ENCODE measurements at regions not wholly inside any gene's neighbourhood (a gene's known extent, or its start where the extent isn't known, plus 50 kb on each side); places are given as distances from the start of the nearest gene placed in this dataset.

- DNase-seq (ENCODE audit: insufficient read length, low spot score) (no peak), FAIRE-seq (no peak)
- no peak for TF ChIP-seq TAF1 (IDR thresholded peaks at IDR 0.05; ENCODE audit: low read depth, low read length)
- no peak for TF ChIP-seq POLR2AphosphoS5 (IDR thresholded peaks at IDR 0.05; ENCODE audit: low read depth, low read length)
- TF ChIP-seq PAX5 (IDR thresholded peaks at IDR 0.05; ENCODE audit: insufficient read depth, low read length, severe bottlenecking), result no peak
- TF ChIP-seq POLR2A (IDR thresholded peaks at IDR 0.05; ENCODE audit: low read depth, low read length), result no peak
- no peak for TF ChIP-seq SPI1 (IDR thresholded peaks at IDR 0.05; ENCODE audit: low read depth, low read length)
- TF ChIP-seq POU2F2 (IDR thresholded peaks at IDR 0.05; ENCODE audit: low read depth, low read length), result no peak
Observed at GRCh38 chr9:38149647-38150046, 80.6 kb upstream of the SHB start.

- no peak for FAIRE-seq
- TF ChIP-seq PAX5 (IDR thresholded peaks at IDR 0.05; ENCODE audit: insufficient read depth, low read length, severe bottlenecking), result no peak
- no peak for TF ChIP-seq POLR2AphosphoS5 (IDR thresholded peaks at IDR 0.05; ENCODE audit: low read depth, low read length)
- no peak for TF ChIP-seq POU2F2 (IDR thresholded peaks at IDR 0.05; ENCODE audit: low read depth, low read length)
- no peak for TF ChIP-seq TAF1 (IDR thresholded peaks at IDR 0.05; ENCODE audit: low read depth, low read length)
- TF ChIP-seq SPI1 (IDR thresholded peaks at IDR 0.05; ENCODE audit: low read depth, low read length), result no peak
- no peak for TF ChIP-seq POLR2A (IDR thresholded peaks at IDR 0.05; ENCODE audit: low read depth, low read length)
Observed at GRCh38 chr9:38146844-38147243, 77.8 kb upstream of the SHB start.

GRCh38 chr9:38145526-38146053 is 76.6 kb upstream of the SHB start:
- TF ChIP-seq PAX5 (IDR thresholded peaks at IDR 0.05; ENCODE audit: insufficient read depth, low read length, severe bottlenecking) (no peak), POLR2AphosphoS5 (IDR thresholded peaks at IDR 0.05; ENCODE audit: low read depth, low read length) (no peak)
- DNase-seq (ENCODE audit: insufficient read length, low spot score) (no peak), FAIRE-seq (no peak)

More at GRCh38 chr9:38146844-38147243, 77.8 kb upstream of the SHB start:
- no peak for DNase-seq (ENCODE audit: insufficient read length, low spot score)

- DNase-seq (ENCODE audit: insufficient read length, low spot score) (no peak), FAIRE-seq (no peak)
- no peak for TF ChIP-seq SPI1 (IDR thresholded peaks at IDR 0.05; ENCODE audit: low read depth, low read length)
- no peak for TF ChIP-seq TAF1 (IDR thresholded peaks at IDR 0.05; ENCODE audit: low read depth, low read length)
- TF ChIP-seq PAX5 (IDR thresholded peaks at IDR 0.05; ENCODE audit: insufficient read depth, low read length, severe bottlenecking), result no peak
- no peak for TF ChIP-seq POLR2AphosphoS5 (IDR thresholded peaks at IDR 0.05; ENCODE audit: low read depth, low read length)
- no peak for TF ChIP-seq POU2F2 (IDR thresholded peaks at IDR 0.05; ENCODE audit: low read depth, low read length)
- no peak for TF ChIP-seq POLR2A (IDR thresholded peaks at IDR 0.05; ENCODE audit: low read depth, low read length)
Observed at GRCh38 chr9:38144421-38144820, 75.4 kb upstream of the SHB start.

GRCh38 chr9:38141746-38142591 is 72.9 kb upstream of the SHB start:
- DNase-seq (ENCODE audit: insufficient read length, low spot score) (no peak), FAIRE-seq (no peak)

GRCh38 chr9:38138276-38138675 is 69.2 kb upstream of the SHB start:
- DNase-seq (ENCODE audit: insufficient read length, low spot score), result no peak
- no peak for FAIRE-seq
- TF ChIP-seq SPI1 (IDR thresholded peaks at IDR 0.05; ENCODE audit: low read depth, low read length), result no peak
- no peak for TF ChIP-seq POU2F2 (IDR thresholded peaks at IDR 0.05; ENCODE audit: low read depth, low read length)
- no peak for TF ChIP-seq POLR2A (IDR thresholded peaks at IDR 0.05; ENCODE audit: low read depth, low read length)
- no peak for TF ChIP-seq TAF1 (IDR thresholded peaks at IDR 0.05; ENCODE audit: low read depth, low read length)
- TF ChIP-seq POLR2AphosphoS5 (IDR thresholded peaks at IDR 0.05; ENCODE audit: low read depth, low read length), result no peak
- no peak for TF ChIP-seq PAX5 (IDR thresholded peaks at IDR 0.05; ENCODE audit: insufficient read depth, low read length, severe bottlenecking)

More at GRCh38 chr9:38141746-38142591, 72.9 kb upstream of the SHB start:
- TF ChIP-seq POU2F2 (IDR thresholded peaks at IDR 0.05; ENCODE audit: low read depth, low read length), result no peak
- TF ChIP-seq SPI1 (IDR thresholded peaks at IDR 0.05; ENCODE audit: low read depth, low read length), result no peak
- no peak for TF ChIP-seq PAX5 (IDR thresholded peaks at IDR 0.05; ENCODE audit: insufficient read depth, low read length, severe bottlenecking)
- no peak for TF ChIP-seq POLR2A (IDR thresholded peaks at IDR 0.05; ENCODE audit: low read depth, low read length)
- TF ChIP-seq TAF1 (IDR thresholded peaks at IDR 0.05; ENCODE audit: low read depth, low read length), result no peak
- no peak for TF ChIP-seq POLR2AphosphoS5 (IDR thresholded peaks at IDR 0.05; ENCODE audit: low read depth, low read length)

GRCh38 chr9:38137342-38137741 is 68.3 kb upstream of the SHB start:
- FAIRE-seq, result no peak
- no peak for DNase-seq (ENCODE audit: insufficient read length, low spot score)
- TF ChIP-seq POU2F2 (IDR thresholded peaks at IDR 0.05; ENCODE audit: low read depth, low read length) (no peak), PAX5 (IDR thresholded peaks at IDR 0.05; ENCODE audit: insufficient read depth, low read length, severe bottlenecking) (no peak), POLR2A (IDR thresholded peaks at IDR 0.05; ENCODE audit: low read depth, low read length) (no peak), SPI1 (IDR thresholded peaks at IDR 0.05; ENCODE audit: low read depth, low read length) (no peak), POLR2AphosphoS5 (IDR thresholded peaks at IDR 0.05; ENCODE audit: low read depth, low read length) (no peak), TAF1 (IDR thresholded peaks at IDR 0.05; ENCODE audit: low read depth, low read length) (no peak)

GRCh38 chr9:38136386-38136785 is 67.4 kb upstream of the SHB start:
- no peak for TF ChIP-seq POLR2A (IDR thresholded peaks at IDR 0.05; ENCODE audit: low read depth, low read length)
- TF ChIP-seq SPI1 (IDR thresholded peaks at IDR 0.05; ENCODE audit: low read depth, low read length), result no peak
- no peak for TF ChIP-seq POLR2AphosphoS5 (IDR thresholded peaks at IDR 0.05; ENCODE audit: low read depth, low read length)
- TF ChIP-seq POU2F2 (IDR thresholded peaks at IDR 0.05; ENCODE audit: low read depth, low read length), result no peak
- FAIRE-seq (no peak), DNase-seq (ENCODE audit: insufficient read length, low spot score) (no peak)

- no peak for TF ChIP-seq POU2F2 (IDR thresholded peaks at IDR 0.05; ENCODE audit: low read depth, low read length)
- no peak for TF ChIP-seq POLR2A (IDR thresholded peaks at IDR 0.05; ENCODE audit: low read depth, low read length)
- TF ChIP-seq TAF1 (IDR thresholded peaks at IDR 0.05; ENCODE audit: low read depth, low read length), result no peak
- TF ChIP-seq SPI1 (IDR thresholded peaks at IDR 0.05; ENCODE audit: low read depth, low read length), result no peak
- TF ChIP-seq PAX5 (IDR thresholded peaks at IDR 0.05; ENCODE audit: insufficient read depth, low read length, severe bottlenecking), result no peak
- no peak for TF ChIP-seq POLR2AphosphoS5 (IDR thresholded peaks at IDR 0.05; ENCODE audit: low read depth, low read length)
- FAIRE-seq (no peak), DNase-seq (ENCODE audit: insufficient read length, low spot score) (no peak)
Observed at GRCh38 chr9:38134611-38135237, 65.7 kb upstream of the SHB start.
